Upper lobe of left lung (tissue), 6 donors: ENCODE measurements at regions not wholly inside any gene's neighbourhood (a gene's known extent, or its start where the extent isn't known, plus 50 kb on each side); places are given as distances from the start of the nearest gene placed in this dataset.

ENCODE experiments used
- ATAC-seq, 2 donors: fragments of 200-7000 bp; cut with Tn5 transposase; one replicate each; pipeline ENCODE4 v1.9.1; 2022; ENCODE audit warnings: mild to moderate bottlenecking in 2 of 2, moderate library complexity in 2 of 2; ENCODE audit not compliant: low FRiP score in 2 of 2
- DNase-seq, 2 donors: peaks; one replicate each; pipeline ENCODE4 v3.0.0-alpha.2; 2019 to 2020
- H3K27ac ChIP-seq, 4 donors: fragments of 200-600 bp; sonication (generic); one replicate each; pipeline ENCODE4 v1.5.1; 2016 to 2019
- H3K27me3 ChIP-seq, 4 donors: fragments of 200-600 bp; sonication (generic); one replicate each; pipeline ENCODE4 v1.5.1; 2017 to 2019
- H3K36me3 ChIP-seq, 4 donors: fragments of 200-600 bp; sonication (generic); one replicate each; pipeline ENCODE4 v1.5.1; 2016 to 2019
- H3K4me1 ChIP-seq, 4 donors: fragments of 200-600 bp; sonication (generic); one replicate each; pipeline ENCODE4 v1.5.1; 2018 to 2019
- H3K4me3 ChIP-seq, 4 donors: fragments of 200-600 bp; sonication (generic); one replicate each; pipeline ENCODE4 v1.5.1; 2017 to 2019; ENCODE audit warnings: mild to moderate bottlenecking in 2 of 4, moderate library complexity in 1 of 4
- H3K9me3 ChIP-seq, 4 donors: fragments of 200-600 bp; sonication (generic); one replicate each; pipeline ENCODE4 v1.5.1; 2018 to 2019
- EP300 ChIP-seq, 4 donors: sonication (generic); formaldehyde crosslinking; IDR thresholded peaks; one replicate each; pipeline ENCODE4 v1.5.1; 2017; ENCODE audit warnings: antibody characterized with exemption in 4 of 4, control low read depth in 2 of 4
- POLR2A ChIP-seq, 4 donors: fragments of 450-650 bp; IDR thresholded peaks; one replicate each; pipeline ENCODE4 v1.5.1; 2016 to 2017; ENCODE audit warnings: antibody characterized with exemption in 4 of 4, mild to moderate bottlenecking in 2 of 4
- POLR2AphosphoS5 ChIP-seq, 2 donors: sonication (generic); formaldehyde crosslinking; IDR thresholded peaks; one replicate each; pipeline ENCODE4 v1.5.1; 2017; ENCODE audit warnings: antibody characterized with exemption in 2 of 2
- WGBS, 2 donors: methylation state at CpG; one replicate each; pipeline ENCODE4 v1.1.5; 2017 to 2018; 5-methylcytosine and 5-hydroxymethylcytosine counted together
- TF ChIP-seq, protein P1 (sequence below), 6 experiments: fragments of 450-650 bp in 4 of 6; fragments of 200-600 bp in 2 of 6; sonication (generic) in 2 of 6; IDR thresholded peaks; one replicate each; pipeline ENCODE4 v1.5.1; 2016 to 2019; ENCODE audit warnings: antibody characterized with exemption in 6 of 6
- donor health status: DM: no; HTN: no; CAD: no; lungs with moderate emphysema.
- donor health status: DM: no; HTN: yes; CAD: no; lungs with severe emphysema.

GRCh38 chr3:124574012-124574411, 156.2 kb upstream of the UMPS start:
- ATAC-seq = no peak

DNA sequence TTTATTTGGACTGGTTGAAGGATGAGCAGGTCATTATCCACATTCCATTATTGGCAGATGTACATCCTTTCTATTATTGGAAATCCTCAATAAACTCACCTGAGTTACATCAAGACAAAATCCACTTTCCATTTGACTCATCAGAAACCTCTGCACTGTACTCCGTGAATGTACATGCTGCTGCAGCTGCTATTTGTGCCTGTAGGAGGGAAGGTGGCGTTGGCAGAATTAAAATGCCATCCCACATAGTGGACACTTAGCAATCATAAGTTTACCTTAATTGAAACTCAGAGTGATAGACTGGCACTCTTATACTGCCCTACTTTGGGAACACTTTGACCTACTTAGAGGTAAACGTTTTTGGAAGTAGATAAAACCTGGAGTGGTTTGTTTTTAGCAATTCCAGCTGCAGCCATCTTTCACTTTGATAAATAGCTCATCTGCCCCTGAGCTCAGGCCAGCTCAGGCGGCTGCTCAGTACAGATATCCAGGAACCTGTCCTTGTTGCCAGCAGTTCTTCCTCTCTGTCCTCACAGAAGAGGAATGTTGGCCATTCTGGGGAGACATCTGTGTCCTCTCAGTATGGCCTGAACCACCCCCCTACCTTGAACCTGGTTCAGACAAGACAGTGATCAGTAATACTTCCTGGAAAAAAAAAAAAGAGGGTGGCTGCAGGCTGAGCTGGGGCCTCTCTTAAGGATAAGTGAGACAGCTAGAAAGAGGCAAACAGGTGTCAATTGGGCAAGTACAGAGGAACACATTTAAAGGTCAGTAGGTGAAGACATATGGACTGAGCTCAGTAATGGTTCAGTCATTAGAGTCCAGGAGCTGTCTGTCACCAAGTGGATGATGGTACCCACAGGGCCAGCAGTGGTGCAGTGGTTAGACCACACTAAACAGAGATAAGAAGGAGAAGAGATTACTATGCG, 153.4 kb upstream of the UMPS start:
- H3K9me3 ChIP-seq = no peaks in the 10 kb centered on the region
- H3K27ac ChIP-seq = no peak overlapping the region
- H3K36me3 ChIP-seq = no peaks in the 10 kb centered on the region
- H3K27me3 ChIP-seq = no peaks in the 10 kb centered on the region
- WGBS, 2 donors = 64 to 67% methylated on average over 5 of the region's 5 CpGs
- H3K4me3 ChIP-seq = no peak overlapping the region
- DNase-seq (no peak), ATAC-seq (no peak)
- TF ChIP-seq POLR2A (IDR thresholded peaks at IDR 0.05) (no peak), EP300 (IDR thresholded peaks at IDR 0.05) (no peak), POLR2AphosphoS5 (IDR thresholded peaks at IDR 0.05) (no peak)
- TF ChIP-seq, protein P1, sequence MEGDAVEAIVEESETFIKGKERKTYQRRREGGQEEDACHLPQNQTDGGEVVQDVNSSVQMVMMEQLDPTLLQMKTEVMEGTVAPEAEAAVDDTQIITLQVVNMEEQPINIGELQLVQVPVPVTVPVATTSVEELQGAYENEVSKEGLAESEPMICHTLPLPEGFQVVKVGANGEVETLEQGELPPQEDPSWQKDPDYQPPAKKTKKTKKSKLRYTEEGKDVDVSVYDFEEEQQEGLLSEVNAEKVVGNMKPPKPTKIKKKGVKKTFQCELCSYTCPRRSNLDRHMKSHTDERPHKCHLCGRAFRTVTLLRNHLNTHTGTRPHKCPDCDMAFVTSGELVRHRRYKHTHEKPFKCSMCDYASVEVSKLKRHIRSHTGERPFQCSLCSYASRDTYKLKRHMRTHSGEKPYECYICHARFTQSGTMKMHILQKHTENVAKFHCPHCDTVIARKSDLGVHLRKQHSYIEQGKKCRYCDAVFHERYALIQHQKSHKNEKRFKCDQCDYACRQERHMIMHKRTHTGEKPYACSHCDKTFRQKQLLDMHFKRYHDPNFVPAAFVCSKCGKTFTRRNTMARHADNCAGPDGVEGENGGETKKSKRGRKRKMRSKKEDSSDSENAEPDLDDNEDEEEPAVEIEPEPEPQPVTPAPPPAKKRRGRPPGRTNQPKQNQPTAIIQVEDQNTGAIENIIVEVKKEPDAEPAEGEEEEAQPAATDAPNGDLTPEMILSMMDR (IDR thresholded peaks at IDR 0.05) = no peak
- no peaks in the 10 kb centered on the region for H3K4me1 ChIP-seq

More at GRCh38 chr3:124574012-124574411, 156.2 kb upstream of the UMPS start:
- Histone ChIP-seq H3K4me1 (no peaks in the 10 kb centered on the region), H3K27ac (no peak overlapping the region), H3K9me3 (no peaks in the 10 kb centered on the region), H3K27me3 (no peaks in the 10 kb centered on the region), H3K4me3 (no peak overlapping the region), H3K36me3 (no peaks in the 10 kb centered on the region)
- DNase-seq = no peak
- WGBS, 2 donors = 83 to 92% methylated on average over 2 of the region's 2 CpGs
- TF ChIP-seq EP300 (IDR thresholded peaks at IDR 0.05) (no peak), POLR2AphosphoS5 (IDR thresholded peaks at IDR 0.05) (no peak)
- TF ChIP-seq, protein P1 (IDR thresholded peaks at IDR 0.05) = no peak

DNA sequence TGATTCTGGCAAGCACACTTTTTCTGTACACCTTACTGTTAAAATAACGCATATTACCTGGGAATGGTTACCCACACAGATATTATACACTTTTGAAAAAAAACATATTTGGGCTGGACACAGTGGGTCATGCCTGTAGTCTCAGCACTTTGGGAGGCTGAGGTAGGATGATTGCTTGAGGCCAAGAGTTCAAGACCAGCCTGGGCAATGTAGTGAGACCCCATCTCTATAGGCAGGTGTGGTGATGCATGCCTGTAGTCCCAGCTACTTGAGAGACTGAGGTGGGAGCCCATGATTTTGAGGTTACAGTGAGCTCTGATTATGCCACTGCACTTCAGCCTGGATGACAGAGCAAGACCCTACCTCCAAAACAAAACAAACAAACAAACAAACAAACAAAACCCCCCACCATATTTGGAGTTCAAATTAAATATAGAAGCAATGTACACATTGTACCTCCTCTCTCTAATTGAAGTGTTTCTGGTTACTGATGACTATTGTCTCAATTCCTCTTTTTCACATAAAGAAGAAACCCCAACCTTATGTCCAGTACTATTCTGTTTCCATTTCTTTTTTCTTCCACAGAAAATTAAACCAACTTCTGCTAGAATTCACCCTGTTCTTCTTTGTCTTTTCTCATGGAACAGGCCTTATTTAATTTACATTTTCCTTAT, 152.6 kb upstream of the UMPS start:
- Histone ChIP-seq H3K4me3 (no peak overlapping the region), H3K9me3 (no peaks in the 10 kb centered on the region), H3K4me1 (no peaks in the 10 kb centered on the region), H3K36me3 (no peaks in the 10 kb centered on the region), H3K27ac (no peak overlapping the region), H3K27me3 (no peaks in the 10 kb centered on the region)
- 95 to 100% methylated on average over 1 of the region's 1 CpG for WGBS, 2 donors
- TF ChIP-seq EP300 (IDR thresholded peaks at IDR 0.05) (no peak), POLR2A (IDR thresholded peaks at IDR 0.05) (no peak), POLR2AphosphoS5 (IDR thresholded peaks at IDR 0.05) (no peak)
- no peak for DNase-seq
- no peak for ATAC-seq

- WGBS, 2 donors = 90 to 100% methylated on average over 2 of the region's 2 CpGs
- Histone ChIP-seq H3K4me3 (no peak overlapping the region), H3K36me3 (no peaks in the 10 kb centered on the region), H3K4me1 (peaks cover 6 to 8% (median 7%) of the 10 kb centered on the region in 4 donors), H3K9me3 (no peaks in the 10 kb centered on the region), H3K27me3 (no peaks in the 10 kb centered on the region), H3K27ac (no peak overlapping the region)
- no peak for DNase-seq
- TF ChIP-seq, protein P1 (IDR thresholded peaks at IDR 0.05) = no peak
- TF ChIP-seq POLR2A (IDR thresholded peaks at IDR 0.05) (no peak), EP300 (IDR thresholded peaks at IDR 0.05) (no peak), POLR2AphosphoS5 (IDR thresholded peaks at IDR 0.05) (no peak)
- no peak for ATAC-seq
Measured at GRCh38 chr3:124579641-124580040, 150.6 kb upstream of the UMPS start.

GRCh38 chr3:124582196-124582595, 148.1 kb upstream of the UMPS start:
- no peak overlapping the region for H3K27ac ChIP-seq
- TF ChIP-seq, protein P1 (IDR thresholded peaks at IDR 0.05) = no peak
- TF ChIP-seq POLR2A (IDR thresholded peaks at IDR 0.05) = no peak
- no peak for TF ChIP-seq EP300 (IDR thresholded peaks at IDR 0.05)
- no peak for TF ChIP-seq POLR2AphosphoS5 (IDR thresholded peaks at IDR 0.05)
- ATAC-seq (no peak), DNase-seq (no peak)
- no peaks in the 10 kb centered on the region for H3K36me3 ChIP-seq
- H3K4me3 ChIP-seq = no peak overlapping the region
- H3K27me3 ChIP-seq = no peaks in the 10 kb centered on the region
- WGBS, 2 donors = 77 to 82% methylated on average over 4 of the region's 4 CpGs
- peaks cover 11 to 20% (median 15%) of the 10 kb centered on the region in 4 donors for H3K4me1 ChIP-seq
- no peaks in the 10 kb centered on the region for H3K9me3 ChIP-seq
